Midbrain (tissue), 1 donor: ENCODE measurements at regions not wholly inside any gene's neighbourhood (a gene's known extent, or its start where the extent isn't known, plus 50 kb on each side); places are given as distances from the start of the nearest gene placed in this dataset.
"Not testable (repeated sequence)": the region's sequence is repeated elsewhere in the genome, so short reads cannot be mapped to it uniquely, and the experiment has no call there.

ENCODE experiments used
- DNase-seq: peaks from one replicate; lab custom pipeline; 2025; lab: John Stamatoyannopoulos, UW

- no peak for DNase-seq
Measured at GRCh38 chr2:209181984-209182383, 241.9 kb upstream of the MAP2 start.

- DNase-seq = not testable (repeated sequence)
Measured at GRCh38 chr2:209186886-209187285, 237.0 kb upstream of the MAP2 start.

GRCh38 chr2:209189893-209190292 is 234.0 kb upstream of the MAP2 start:
- DNase-seq = no peak

GRCh38 chr2:209191139-209191538 is 232.7 kb upstream of the MAP2 start:
- no peak for DNase-seq

GRCh38 chr2:209194717-209195116 is 229.1 kb upstream of the MAP2 start:
- no peak for DNase-seq

GRCh38 chr2:209208211-209208610 is 215.6 kb upstream of the MAP2 start:
- DNase-seq = peak; percentile 42

GRCh38 chr2:209209943-209210342 is 213.9 kb upstream of the MAP2 start:
- no peak for DNase-seq

GRCh38 chr2:209230560-209230959 is 193.3 kb upstream of the MAP2 start:
- no peak for DNase-seq

GRCh38 chr2:209236377-209236776 is 187.5 kb upstream of the MAP2 start:
- no peak for DNase-seq

GRCh38 chr2:209238765-209239584 is 184.9 kb upstream of the MAP2 start:
- DNase-seq = no peak

- no peak for DNase-seq
Measured at GRCh38 chr2:209239585-209239938, 184.3 kb upstream of the MAP2 start.

- no peak for DNase-seq
Measured at GRCh38 chr2:209240204-209240603, 183.6 kb upstream of the MAP2 start.

GRCh38 chr2:209253544-209253943 is 170.3 kb upstream of the MAP2 start:
- no peak for DNase-seq

GRCh38 chr2:209259767-209260166 is 164.1 kb upstream of the MAP2 start:
- DNase-seq = no peak

GRCh38 chr2:209260281-209260680 is 163.6 kb upstream of the MAP2 start:
- DNase-seq = no peak

- DNase-seq = not testable (repeated sequence)
Measured at GRCh38 chr2:209261366-209262053, 162.3 kb upstream of the MAP2 start.

GRCh38 chr2:209269024-209269423 is 154.8 kb upstream of the MAP2 start:
- DNase-seq = no peak

GRCh38 chr2:209276000-209276399 is 147.8 kb upstream of the MAP2 start:
- DNase-seq = no peak

GRCh38 chr2:209277444-209277843 is 146.4 kb upstream of the MAP2 start:
- no peak for DNase-seq

GRCh38 chr2:209298601-209299000 is 125.2 kb upstream of the MAP2 start:
- DNase-seq = no peak

- not testable (repeated sequence) for DNase-seq
Measured at GRCh38 chr2:209299478-209299877, 124.4 kb upstream of the MAP2 start.

GRCh38 chr2:209300766-209301165 is 123.1 kb upstream of the MAP2 start:
- DNase-seq = not testable (repeated sequence)

- DNase-seq = no peak
Measured at GRCh38 chr2:209305026-209305425, 118.8 kb upstream of the MAP2 start.
